ENCODE measurements at regions not wholly inside any gene's neighbourhood (a gene's known extent, or its start where the extent isn't known, plus 50 kb on each side); places are given as distances from the start of the nearest gene placed in this dataset.

- Mint-ChIP-seq H3K9me3 (peaks cover 13% of the 10 kb centered on the region), H3K4me1 (no peaks in the 10 kb centered on the region)
Measured at GRCh38 chr1:118346936-118347335, 161.9 kb upstream of the SPAG17 start.

GRCh38 chr1:118340928-118341910, 156.2 kb upstream of the SPAG17 start:
- no peak for ATAC-seq (replicated peaks; ENCODE audit: extremely low read depth, poor library complexity, severe bottlenecking)
- no peaks in the 10 kb centered on the region for H3K36me3 Mint-ChIP-seq (ENCODE audit: insufficient read depth)
- no peak overlapping the region for H3K4me3 Mint-ChIP-seq

More at GRCh38 chr1:118346936-118347335, 161.9 kb upstream of the SPAG17 start:
- Mint-ChIP-seq H3K36me3 (ENCODE audit: insufficient read depth) (no peaks in the 10 kb centered on the region), H3K4me3 (no peak overlapping the region), H3K27ac (ENCODE audit: low read depth) (no peak overlapping the region), H3K27me3 (no peaks in the 10 kb centered on the region)
- no peak for DNase-seq (ENCODE audit: low spot score in 2 of 2)
- no peak for ATAC-seq (replicated peaks; ENCODE audit: extremely low read depth, poor library complexity, severe bottlenecking)

GRCh38 chr1:118339400-118340124, 154.5 kb upstream of the SPAG17 start:
- H3K36me3 Mint-ChIP-seq (ENCODE audit: insufficient read depth), result no peaks in the 10 kb centered on the region
- no peak overlapping the region for H3K4me3 Mint-ChIP-seq
- no peak overlapping the region for H3K27ac Mint-ChIP-seq (ENCODE audit: low read depth)
- ATAC-seq (replicated peaks; ENCODE audit: extremely low read depth, poor library complexity, severe bottlenecking) (no peak), DNase-seq (ENCODE audit: low spot score in 2 of 2) (no peak)
- no peaks in the 10 kb centered on the region for H3K4me1 Mint-ChIP-seq
- H3K27me3 Mint-ChIP-seq, result no peaks in the 10 kb centered on the region
- H3K9me3 Mint-ChIP-seq, result peaks cover 18% of the 10 kb centered on the region

More at GRCh38 chr1:118340928-118341910, 156.2 kb upstream of the SPAG17 start:
- Mint-ChIP-seq H3K27ac (ENCODE audit: low read depth) (no peak overlapping the region), H3K9me3 (peaks cover 12% of the 10 kb centered on the region), H3K4me1 (no peaks in the 10 kb centered on the region), H3K27me3 (no peaks in the 10 kb centered on the region)
- no peak for DNase-seq (ENCODE audit: low spot score in 2 of 2)

- H3K27ac Mint-ChIP-seq (ENCODE audit: low read depth), result no peak overlapping the region
- H3K4me1 Mint-ChIP-seq, result no peaks in the 10 kb centered on the region
- DNase-seq (ENCODE audit: low spot score in 2 of 2), result no peak
- ATAC-seq (replicated peaks; ENCODE audit: extremely low read depth, poor library complexity, severe bottlenecking), result no peak
- H3K36me3 Mint-ChIP-seq (ENCODE audit: insufficient read depth), result no peaks in the 10 kb centered on the region
- H3K4me3 Mint-ChIP-seq, result no peak overlapping the region
- H3K27me3 Mint-ChIP-seq, result no peaks in the 10 kb centered on the region
- H3K9me3 Mint-ChIP-seq, result peaks cover 18% of the 10 kb centered on the region
Measured at GRCh38 chr1:118338936-118339335, 153.9 kb upstream of the SPAG17 start.

- no peaks in the 10 kb centered on the region for H3K36me3 Mint-ChIP-seq (ENCODE audit: insufficient read depth)
- no peak overlapping the region for H3K4me3 Mint-ChIP-seq
- H3K9me3 Mint-ChIP-seq, result peaks cover 18% of the 10 kb centered on the region
- ATAC-seq (replicated peaks; ENCODE audit: extremely low read depth, poor library complexity, severe bottlenecking), result no peak
- H3K27ac Mint-ChIP-seq (ENCODE audit: low read depth), result no peak overlapping the region
- H3K4me1 Mint-ChIP-seq, result no peaks in the 10 kb centered on the region
- H3K27me3 Mint-ChIP-seq, result no peaks in the 10 kb centered on the region
- DNase-seq (ENCODE audit: low spot score in 2 of 2), result no peak
Measured at GRCh38 chr1:118337346-118337745, 152.3 kb upstream of the SPAG17 start.

- Mint-ChIP-seq H3K27ac (ENCODE audit: low read depth) (no peak overlapping the region), H3K4me3 (no peak overlapping the region), H3K9me3 (peaks cover 22% of the 10 kb centered on the region), H3K36me3 (ENCODE audit: insufficient read depth) (no peaks in the 10 kb centered on the region), H3K27me3 (no peaks in the 10 kb centered on the region), H3K4me1 (no peaks in the 10 kb centered on the region)
- ATAC-seq (replicated peaks; ENCODE audit: extremely low read depth, poor library complexity, severe bottlenecking) (no peak), DNase-seq (ENCODE audit: low spot score in 2 of 2) (no peak)
Measured at GRCh38 chr1:118335331-118335732, 150.3 kb upstream of the SPAG17 start.

- no peak for DNase-seq (ENCODE audit: low spot score in 2 of 2)
- Mint-ChIP-seq H3K4me3 (no peak overlapping the region), H3K9me3 (peaks cover 20% of the 10 kb centered on the region), H3K27me3 (no peaks in the 10 kb centered on the region), H3K4me1 (no peaks in the 10 kb centered on the region), H3K36me3 (ENCODE audit: insufficient read depth) (no peaks in the 10 kb centered on the region), H3K27ac (ENCODE audit: low read depth) (no peak overlapping the region)
- no peak for ATAC-seq (replicated peaks; ENCODE audit: extremely low read depth, poor library complexity, severe bottlenecking)
Measured at GRCh38 chr1:118334506-118334905, 149.5 kb upstream of the SPAG17 start.

- H3K27ac Mint-ChIP-seq (ENCODE audit: low read depth), result no peak overlapping the region
- no peak overlapping the region for H3K4me3 Mint-ChIP-seq
- H3K4me1 Mint-ChIP-seq, result no peaks in the 10 kb centered on the region
- H3K9me3 Mint-ChIP-seq, result peaks cover 16% of the 10 kb centered on the region
- no peaks in the 10 kb centered on the region for H3K36me3 Mint-ChIP-seq (ENCODE audit: insufficient read depth)
- DNase-seq (ENCODE audit: low spot score in 2 of 2) (no peak), ATAC-seq (replicated peaks; ENCODE audit: extremely low read depth, poor library complexity, severe bottlenecking) (no peak)
- H3K27me3 Mint-ChIP-seq, result no peaks in the 10 kb centered on the region
Measured at GRCh38 chr1:118333601-118334210, 148.7 kb upstream of the SPAG17 start.

- H3K27me3 Mint-ChIP-seq, result no peaks in the 10 kb centered on the region
- H3K4me1 Mint-ChIP-seq, result no peaks in the 10 kb centered on the region
- H3K27ac Mint-ChIP-seq (ENCODE audit: low read depth), result no peak overlapping the region
- no peaks in the 10 kb centered on the region for H3K36me3 Mint-ChIP-seq (ENCODE audit: insufficient read depth)
- no peak for ATAC-seq (replicated peaks; ENCODE audit: extremely low read depth, poor library complexity, severe bottlenecking)
- H3K9me3 Mint-ChIP-seq, result peaks cover 15% of the 10 kb centered on the region
- no peak for DNase-seq (ENCODE audit: low spot score in 2 of 2)
- H3K4me3 Mint-ChIP-seq, result no peak overlapping the region
Measured at GRCh38 chr1:118326960-118327629, 142.1 kb upstream of the SPAG17 start.

GRCh38 chr1:118325550-118326225, 140.7 kb upstream of the SPAG17 start:
- H3K27ac Mint-ChIP-seq (ENCODE audit: low read depth), result no peak overlapping the region
- no peak for DNase-seq (ENCODE audit: low spot score in 2 of 2)
- no peak overlapping the region for H3K4me3 Mint-ChIP-seq
- no peaks in the 10 kb centered on the region for H3K4me1 Mint-ChIP-seq
- ATAC-seq (replicated peaks; ENCODE audit: extremely low read depth, poor library complexity, severe bottlenecking), result no peak
- H3K9me3 Mint-ChIP-seq, result peaks cover 14% of the 10 kb centered on the region
- no peaks in the 10 kb centered on the region for H3K36me3 Mint-ChIP-seq (ENCODE audit: insufficient read depth)
- no peaks in the 10 kb centered on the region for H3K27me3 Mint-ChIP-seq

- no peak for DNase-seq (ENCODE audit: low spot score in 2 of 2)
- H3K36me3 Mint-ChIP-seq (ENCODE audit: insufficient read depth), result no peaks in the 10 kb centered on the region
- no peak for ATAC-seq (replicated peaks; ENCODE audit: extremely low read depth, poor library complexity, severe bottlenecking)
- H3K4me1 Mint-ChIP-seq, result no peaks in the 10 kb centered on the region
- peaks cover 16% of the 10 kb centered on the region for H3K9me3 Mint-ChIP-seq
- no peak overlapping the region for H3K27ac Mint-ChIP-seq (ENCODE audit: low read depth)
- H3K27me3 Mint-ChIP-seq, result no peaks in the 10 kb centered on the region
- H3K4me3 Mint-ChIP-seq, result no peak overlapping the region
Measured at GRCh38 chr1:118323246-118323645, 138.2 kb upstream of the SPAG17 start.

GRCh38 chr1:118322331-118322730, 137.3 kb upstream of the SPAG17 start:
- DNase-seq (ENCODE audit: low spot score in 2 of 2) (no peak), ATAC-seq (replicated peaks; ENCODE audit: extremely low read depth, poor library complexity, severe bottlenecking) (no peak)
- no peaks in the 10 kb centered on the region for H3K27me3 Mint-ChIP-seq
- H3K27ac Mint-ChIP-seq (ENCODE audit: low read depth), result no peak overlapping the region
- H3K9me3 Mint-ChIP-seq, result peaks cover 16% of the 10 kb centered on the region
- no peaks in the 10 kb centered on the region for H3K4me1 Mint-ChIP-seq
- no peaks in the 10 kb centered on the region for H3K36me3 Mint-ChIP-seq (ENCODE audit: insufficient read depth)
- H3K4me3 Mint-ChIP-seq, result no peak overlapping the region

Measured in central memory CD8-positive, alpha-beta T cell (primary cell).